ENCODE measurements at regions not wholly inside any gene's neighbourhood (a gene's known extent, or its start where the extent isn't known, plus 50 kb on each side); places are given as distances from the start of the nearest gene placed in this dataset.

- no peak for TF ChIP-seq CTCF (IDR thresholded peaks at IDR 0.05)
- TF ChIP-seq POLR2A (IDR thresholded peaks at IDR 0.05): no peak
Measured at GRCh38 chr7:69259445-69259844, 338.8 kb upstream of the AUTS2 start.
